Effector memory CD8-positive, alpha-beta T cell (primary cell): ENCODE measurements at regions not wholly inside any gene's neighbourhood (a gene's known extent, or its start where the extent isn't known, plus 50 kb on each side); places are given as distances from the start of the nearest gene placed in this dataset.

Source experiments
- ATAC-seq: fragments of 150-1000 bp; cut with Tn5 transposase; replicated peaks from 2 replicates; pipeline ENCODE4 v1.10.0; 2021; ENCODE audit warnings: mild to moderate bottlenecking, moderate library complexity
- DNase-seq, 3 experiments: peaks; one replicate each; pipeline ENCODE4 v3.0.0; 2021
- H3K27ac Mint-ChIP-seq, 2 donors: one replicate each; pipeline ENCODE4 v1.8.0; 2022; ENCODE audit warnings: mild to moderate bottlenecking in 2 of 2, mixed read lengths in 2 of 2, moderate library complexity in 2 of 2
- H3K27me3 Mint-ChIP-seq, 2 donors: one replicate each; pipeline ENCODE4 v1.8.0; 2022; ENCODE audit warnings: mixed read lengths in 2 of 2
- H3K36me3 Mint-ChIP-seq: one replicate; pipeline ENCODE4 v1.8.0; 2022; ENCODE audit warnings: mild to moderate bottlenecking, moderate library complexity, mixed read lengths; ENCODE audit not compliant: insufficient read depth
- H3K4me1 Mint-ChIP-seq, 2 donors: one replicate each; pipeline ENCODE4 v1.8.0; 2022; ENCODE audit warnings: low read depth in 2 of 2, mixed read lengths in 2 of 2
- H3K4me3 Mint-ChIP-seq, 2 donors: one replicate each; pipeline ENCODE4 v1.8.0; 2022; ENCODE audit warnings: mild to moderate bottlenecking in 2 of 2, mixed read lengths in 2 of 2, moderate library complexity in 2 of 2
- H3K9me3 Mint-ChIP-seq, 2 donors: one replicate each; pipeline ENCODE4 v1.8.0; 2022; ENCODE audit warnings: mixed read lengths in 2 of 2

GRCh38 chr12:124666722-124667259, 99.4 kb upstream of the NCOR2 start:
- H3K4me3 Mint-ChIP-seq = no peak overlapping the region
- peaks cover 0 to 8% of the 10 kb centered on the region in 2 donors for H3K9me3 Mint-ChIP-seq
- no peaks in the 10 kb centered on the region for H3K4me1 Mint-ChIP-seq
- no peak for ATAC-seq
- peaks cover 0 to 29% of the 10 kb centered on the region in 2 donors for H3K27me3 Mint-ChIP-seq
- no peaks in the 10 kb centered on the region for H3K36me3 Mint-ChIP-seq
- no peak overlapping the region for H3K27ac Mint-ChIP-seq
- no peak for DNase-seq

- DNase-seq = no peak
- H3K4me1 Mint-ChIP-seq = no peaks in the 10 kb centered on the region
Observed at GRCh38 chr12:124665511-124665910, 98.1 kb upstream of the NCOR2 start.

GRCh38 chr12:124664395-124665111, 97.1 kb upstream of the NCOR2 start:
- Mint-ChIP-seq H3K4me1 (no peaks in the 10 kb centered on the region), H3K27ac (no peak overlapping the region), H3K36me3 (no peaks in the 10 kb centered on the region), H3K9me3 (peaks cover 0 to 8% of the 10 kb centered on the region in 2 donors), H3K27me3 (peaks cover 0 to 29% of the 10 kb centered on the region in 2 donors), H3K4me3 (no peak overlapping the region)
- DNase-seq = no peak
- no peak for ATAC-seq

More at GRCh38 chr12:124665511-124665910, 98.1 kb upstream of the NCOR2 start:
- peaks cover 0 to 8% of the 10 kb centered on the region in 2 donors for H3K9me3 Mint-ChIP-seq
- ATAC-seq = no peak
- H3K36me3 Mint-ChIP-seq = no peaks in the 10 kb centered on the region
- H3K27ac Mint-ChIP-seq = no peak overlapping the region
- H3K27me3 Mint-ChIP-seq = peaks cover 0 to 29% of the 10 kb centered on the region in 2 donors
- no peak overlapping the region for H3K4me3 Mint-ChIP-seq

DNA sequence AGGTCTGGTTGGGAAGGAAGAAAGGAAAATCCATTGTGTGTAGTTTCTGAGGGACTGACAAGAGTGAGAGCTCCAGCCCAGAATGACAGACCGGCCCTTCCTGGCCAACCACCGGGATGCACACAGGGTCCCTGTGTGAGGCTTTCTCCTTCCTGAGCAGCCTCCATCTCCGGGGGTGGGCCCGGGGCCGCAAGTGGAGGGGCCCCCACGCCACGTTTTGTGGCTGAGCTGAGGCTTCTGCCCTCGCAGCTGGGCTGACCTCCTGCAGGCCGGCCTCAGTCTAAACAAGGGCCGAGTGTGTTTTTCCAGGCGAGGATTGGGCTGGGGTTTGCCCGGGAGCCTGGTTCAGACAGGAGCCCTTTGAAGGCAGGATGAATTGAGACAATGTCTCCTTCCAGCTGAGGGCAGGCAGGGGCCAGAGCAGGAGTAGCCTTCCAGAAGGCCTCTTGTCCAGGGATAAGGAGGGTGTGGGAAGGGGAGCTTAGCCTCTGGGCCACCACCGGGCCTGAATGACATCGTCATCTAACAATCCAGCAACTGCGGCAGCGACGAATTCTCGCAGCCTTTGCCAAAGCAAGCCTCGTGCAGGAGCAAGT, 96.5 kb upstream of the NCOR2 start:
- H3K36me3 Mint-ChIP-seq = no peaks in the 10 kb centered on the region
- peaks cover 0 to 29% of the 10 kb centered on the region in 2 donors for H3K27me3 Mint-ChIP-seq
- DNase-seq = no peak
- H3K4me1 Mint-ChIP-seq = no peaks in the 10 kb centered on the region
- no peak overlapping the region for H3K27ac Mint-ChIP-seq
- H3K9me3 Mint-ChIP-seq = peaks cover 0 to 8% of the 10 kb centered on the region in 2 donors
- ATAC-seq = no peak
- no peak overlapping the region for H3K4me3 Mint-ChIP-seq

DNA sequence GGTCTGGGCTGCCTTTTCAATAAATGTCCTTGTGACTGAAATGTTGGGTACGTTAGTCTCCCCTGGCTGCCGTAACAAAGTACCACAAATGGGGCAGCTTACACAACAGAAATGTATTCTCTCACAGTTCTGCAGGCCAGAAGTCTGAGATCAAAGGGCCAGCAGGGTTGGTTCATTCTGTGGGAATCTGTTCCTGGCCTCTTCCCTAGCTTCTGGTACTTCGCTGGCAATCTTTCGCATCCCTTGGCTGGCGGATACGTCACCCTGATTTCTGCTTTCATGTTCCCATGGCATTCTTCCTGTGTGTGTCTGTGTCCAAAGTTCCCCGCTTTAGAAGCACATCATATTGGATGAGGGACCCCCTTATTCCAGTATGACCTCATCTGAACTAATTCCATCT, 95.8 kb upstream of the NCOR2 start:
- Mint-ChIP-seq H3K27ac (no peak overlapping the region), H3K27me3 (peaks cover 0 to 29% of the 10 kb centered on the region in 2 donors), H3K9me3 (peaks cover 0 to 8% of the 10 kb centered on the region in 2 donors), H3K36me3 (no peaks in the 10 kb centered on the region), H3K4me1 (no peaks in the 10 kb centered on the region), H3K4me3 (no peak overlapping the region)
- DNase-seq (no peak), ATAC-seq (no peak)

DNA sequence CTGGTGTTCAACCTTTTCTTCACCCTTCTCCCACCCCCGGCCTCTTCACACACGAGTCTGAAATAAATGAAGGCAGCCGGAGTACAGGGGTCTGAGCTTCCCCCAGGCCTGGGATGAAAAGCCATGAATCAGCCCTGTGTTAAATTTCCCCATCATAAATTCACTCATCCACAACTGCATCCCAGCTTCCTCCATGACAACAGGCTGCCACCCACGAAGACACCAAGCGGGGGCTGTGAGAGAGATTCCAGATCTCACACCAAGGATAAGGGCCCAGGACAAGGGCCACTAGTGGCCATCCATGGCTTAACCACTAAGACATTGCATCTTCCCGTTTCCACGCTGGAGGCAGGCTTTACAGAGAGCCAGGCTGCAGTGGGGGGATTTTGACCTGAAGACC, 93.9 kb upstream of the NCOR2 start:
- peaks cover 0 to 23% of the 10 kb centered on the region in 2 donors for H3K27me3 Mint-ChIP-seq
- no peak for ATAC-seq
- H3K4me1 Mint-ChIP-seq = no peaks in the 10 kb centered on the region

DNA sequence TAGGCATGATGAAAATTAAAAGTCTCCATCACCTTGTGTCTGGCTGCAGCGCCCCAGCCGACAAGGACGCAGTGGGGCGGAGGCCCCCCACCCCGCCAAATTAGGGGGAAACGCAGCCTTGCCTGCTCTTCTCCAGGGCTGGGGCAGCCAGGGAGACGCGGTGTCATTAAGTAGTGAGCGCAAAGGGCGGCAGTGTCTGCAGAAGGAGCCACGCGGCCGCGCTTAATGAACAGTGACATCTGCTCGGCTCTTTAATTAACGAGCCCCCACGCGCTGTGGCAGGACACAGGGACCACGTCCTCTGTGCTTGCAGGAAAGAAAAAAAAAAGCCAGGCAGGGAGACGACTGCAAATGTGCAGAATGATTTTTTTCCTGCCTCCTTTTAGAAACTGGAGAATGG, 93.4 kb upstream of the NCOR2 start:
- H3K4me3 Mint-ChIP-seq = no peak overlapping the region
- no peak for ATAC-seq
- H3K4me1 Mint-ChIP-seq = no peaks in the 10 kb centered on the region
- H3K36me3 Mint-ChIP-seq = no peaks in the 10 kb centered on the region
- H3K9me3 Mint-ChIP-seq = peaks cover 0 to 8% of the 10 kb centered on the region in 2 donors
- no peak overlapping the region for H3K27ac Mint-ChIP-seq
- peaks cover 0 to 28% of the 10 kb centered on the region in 2 donors for H3K27me3 Mint-ChIP-seq
- DNase-seq = no peak

More for the DNA sequence above, 93.9 kb upstream of the NCOR2 start:
- no peak overlapping the region for H3K27ac Mint-ChIP-seq
- no peaks in the 10 kb centered on the region for H3K36me3 Mint-ChIP-seq
- no peak overlapping the region for H3K4me3 Mint-ChIP-seq
- peaks cover 0 to 8% of the 10 kb centered on the region in 2 donors for H3K9me3 Mint-ChIP-seq
- DNase-seq = no peak

GRCh38 chr12:124658806-124659402, 91.5 kb upstream of the NCOR2 start:
- Mint-ChIP-seq H3K27me3 (peaks cover 0 to 31% of the 10 kb centered on the region in 2 donors), H3K9me3 (no peaks in the 10 kb centered on the region), H3K27ac (no peak overlapping the region), H3K4me3 (no peak overlapping the region), H3K36me3 (no peaks in the 10 kb centered on the region), H3K4me1 (no peaks in the 10 kb centered on the region)
- DNase-seq = no peak
- ATAC-seq = no peak

GRCh38 chr12:124658302-124658701, 90.9 kb upstream of the NCOR2 start:
- H3K36me3 Mint-ChIP-seq = no peaks in the 10 kb centered on the region
- H3K27me3 Mint-ChIP-seq = peaks cover 0 to 28% of the 10 kb centered on the region in 2 donors
- H3K27ac Mint-ChIP-seq = no peak overlapping the region
- no peaks in the 10 kb centered on the region for H3K4me1 Mint-ChIP-seq
- ATAC-seq = no peak
- no peak overlapping the region for H3K4me3 Mint-ChIP-seq
- DNase-seq = no peak
- H3K9me3 Mint-ChIP-seq = no peaks in the 10 kb centered on the region

DNA sequence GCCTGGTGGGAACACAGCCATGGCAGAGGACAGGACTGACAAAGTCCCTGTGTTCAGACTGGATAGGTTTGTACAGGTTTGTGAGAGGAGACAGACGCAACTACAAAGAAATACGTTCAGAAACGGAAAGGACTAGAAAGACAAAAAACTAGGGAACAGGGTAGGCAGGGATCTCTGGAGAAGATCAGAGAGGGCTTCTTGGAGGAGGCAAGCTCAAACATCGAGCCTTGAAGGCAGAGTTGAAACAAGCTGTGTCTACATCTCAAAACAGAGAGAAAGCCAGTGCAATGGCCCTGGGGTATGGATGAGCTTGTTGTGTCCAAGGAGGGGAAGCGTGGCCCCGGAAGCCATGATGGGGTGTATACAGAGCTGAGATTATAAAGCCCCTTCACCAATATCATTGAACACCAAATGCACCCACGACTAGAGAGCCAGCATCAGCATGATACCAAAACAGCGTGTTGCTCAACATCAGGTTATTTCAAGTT, 89.6 kb upstream of the NCOR2 start:
- Mint-ChIP-seq H3K9me3 (no peaks in the 10 kb centered on the region), H3K4me1 (no peaks in the 10 kb centered on the region), H3K36me3 (no peaks in the 10 kb centered on the region), H3K27me3 (peaks cover 0 to 23% of the 10 kb centered on the region in 2 donors), H3K4me3 (no peak overlapping the region), H3K27ac (no peak overlapping the region)
- DNase-seq = no peak
- no peak for ATAC-seq

DNA sequence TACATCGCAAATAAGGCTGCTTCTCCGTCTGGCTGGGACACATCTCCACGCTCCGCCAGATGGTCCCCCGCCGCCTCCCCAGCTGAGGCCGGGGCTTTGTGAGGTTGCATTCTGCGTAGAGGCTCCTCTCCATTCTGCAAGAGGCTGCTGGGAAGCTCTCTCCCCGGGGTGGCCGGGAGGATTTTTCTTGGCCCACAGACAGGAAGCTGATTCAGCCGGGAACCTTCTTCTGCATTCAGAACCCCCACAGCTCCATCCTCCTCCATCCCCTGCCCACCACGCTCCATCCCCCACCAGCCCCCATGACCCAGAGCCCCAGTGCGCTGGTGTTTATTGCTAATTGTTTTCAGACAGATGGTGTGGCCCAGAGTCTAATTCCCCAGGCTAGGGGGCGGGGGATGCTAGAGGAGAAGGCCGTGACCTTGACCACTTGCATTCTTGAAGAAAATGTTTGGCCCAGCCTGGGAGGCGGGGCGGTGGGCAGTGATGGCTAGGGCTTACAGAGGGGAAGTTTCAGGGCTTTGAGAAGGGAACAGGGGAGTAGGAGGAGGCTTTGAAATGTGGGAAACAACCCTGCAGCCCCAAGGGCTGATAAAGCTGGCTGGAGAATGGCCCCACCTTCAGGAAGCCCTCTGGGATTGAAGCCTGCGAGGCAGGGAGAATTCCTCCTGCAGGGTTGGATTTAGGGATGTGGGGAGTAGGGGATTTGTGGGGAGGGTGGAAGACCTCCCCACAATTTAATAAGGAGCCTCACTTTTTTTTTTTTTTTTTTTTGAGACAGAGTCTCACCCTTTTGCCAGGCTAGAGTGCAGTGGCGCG, 88.5 kb upstream of the NCOR2 start:
- H3K27ac Mint-ChIP-seq = no peak overlapping the region
- H3K27me3 Mint-ChIP-seq = peaks cover 0 to 23% of the 10 kb centered on the region in 2 donors
- no peak for DNase-seq
- no peak for ATAC-seq
- peaks cover 0 to under 1% of the 10 kb centered on the region in 2 donors for H3K4me1 Mint-ChIP-seq
- no peak overlapping the region for H3K4me3 Mint-ChIP-seq
- no peaks in the 10 kb centered on the region for H3K9me3 Mint-ChIP-seq
- H3K36me3 Mint-ChIP-seq = no peaks in the 10 kb centered on the region

DNA sequence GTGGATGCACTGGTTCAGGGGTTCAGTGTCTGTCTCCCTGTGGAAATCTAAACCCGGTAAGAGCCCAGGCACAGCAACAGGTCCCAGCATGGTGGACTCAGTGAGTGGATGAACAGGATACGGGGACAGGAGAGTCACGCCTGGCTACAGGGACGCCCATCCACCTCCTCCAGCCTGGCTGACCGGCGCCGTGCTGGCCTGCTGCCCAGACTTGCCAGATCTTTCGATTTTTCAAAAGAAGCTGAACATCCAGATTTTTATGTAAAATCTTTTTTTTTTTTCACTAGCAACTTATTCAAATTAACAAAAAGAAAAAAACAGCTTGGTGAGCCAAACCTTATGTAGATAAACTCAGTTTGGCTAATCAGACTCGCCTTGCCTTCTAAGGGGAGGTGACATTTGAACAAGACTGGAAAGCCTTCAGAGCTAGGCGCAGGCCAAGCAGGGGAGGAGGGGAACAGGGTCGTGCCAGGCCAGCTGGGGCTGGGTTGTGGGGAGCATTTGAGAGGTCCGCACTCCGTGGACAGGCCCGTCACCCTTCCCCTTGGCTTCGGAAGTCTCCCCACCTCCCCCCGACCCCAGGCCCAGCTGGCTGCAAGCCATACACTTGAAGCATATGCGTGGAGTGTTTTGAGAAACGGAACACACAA, 87.8 kb upstream of the NCOR2 start:
- Mint-ChIP-seq H3K4me3 (no peak overlapping the region), H3K36me3 (no peaks in the 10 kb centered on the region), H3K4me1 (peaks cover 0 to 2% of the 10 kb centered on the region in 2 donors), H3K27me3 (peaks cover 0 to 23% of the 10 kb centered on the region in 2 donors), H3K27ac (peak overlapping the region in 1 of 2 donors; percentile 77), H3K9me3 (no peaks in the 10 kb centered on the region)
- DNase-seq (no peak), ATAC-seq (no peak)
